Lower lobe of right lung (tissue), 2 donors: ENCODE measurements at regions not wholly inside any gene's neighbourhood (a gene's known extent, or its start where the extent isn't known, plus 50 kb on each side); places are given as distances from the start of the nearest gene placed in this dataset.

ENCODE experiments used
- ATAC-seq, 2 donors: fragments of 200-7000 bp; cut with Tn5 transposase; one replicate each; pipeline ENCODE4 v1.9.1; 2020 to 2022; ENCODE audit warnings: mild to moderate bottlenecking in 2 of 2, moderate library complexity in 2 of 2
- DNase-seq: peaks from one replicate; pipeline ENCODE4 v3.0.0-alpha.2; 2020
- H3K27ac ChIP-seq: fragments of 200-600 bp; one replicate; pipeline ENCODE4 v1.8.0; 2022
- H3K27me3 ChIP-seq: fragments of 200-600 bp; one replicate; pipeline ENCODE4 v1.8.0; 2022; ENCODE audit warnings: low read depth
- H3K36me3 ChIP-seq: fragments of 200-600 bp; one replicate; pipeline ENCODE4 v1.8.0; 2022; ENCODE audit warnings: mild to moderate bottlenecking
- H3K4me1 ChIP-seq: fragments of 200-600 bp; one replicate; pipeline ENCODE4 v1.8.0; 2022
- H3K4me3 ChIP-seq: fragments of 200-600 bp; one replicate; pipeline ENCODE4 v1.8.0; 2022; ENCODE audit warnings: mild to moderate bottlenecking
- H3K9me3 ChIP-seq: fragments of 200-600 bp; one replicate; pipeline ENCODE4 v1.8.0; 2022
- intact Hi-C: fragments of 100-400 bp; cut with DNase I; formaldehyde crosslinking; loops from one replicate; pipeline ENCODE4 v1.11.0; 2022
- TF ChIP-seq, protein P1 (sequence below): fragments of 200-600 bp; IDR thresholded peaks from one replicate; pipeline ENCODE4 v1.8.0; 2022; ENCODE audit warnings: antibody characterized with exemption, mild to moderate bottlenecking
- donor health status: DM: no; HTN: yes; CAD: no; lungs with severe emphysema.

DNA sequence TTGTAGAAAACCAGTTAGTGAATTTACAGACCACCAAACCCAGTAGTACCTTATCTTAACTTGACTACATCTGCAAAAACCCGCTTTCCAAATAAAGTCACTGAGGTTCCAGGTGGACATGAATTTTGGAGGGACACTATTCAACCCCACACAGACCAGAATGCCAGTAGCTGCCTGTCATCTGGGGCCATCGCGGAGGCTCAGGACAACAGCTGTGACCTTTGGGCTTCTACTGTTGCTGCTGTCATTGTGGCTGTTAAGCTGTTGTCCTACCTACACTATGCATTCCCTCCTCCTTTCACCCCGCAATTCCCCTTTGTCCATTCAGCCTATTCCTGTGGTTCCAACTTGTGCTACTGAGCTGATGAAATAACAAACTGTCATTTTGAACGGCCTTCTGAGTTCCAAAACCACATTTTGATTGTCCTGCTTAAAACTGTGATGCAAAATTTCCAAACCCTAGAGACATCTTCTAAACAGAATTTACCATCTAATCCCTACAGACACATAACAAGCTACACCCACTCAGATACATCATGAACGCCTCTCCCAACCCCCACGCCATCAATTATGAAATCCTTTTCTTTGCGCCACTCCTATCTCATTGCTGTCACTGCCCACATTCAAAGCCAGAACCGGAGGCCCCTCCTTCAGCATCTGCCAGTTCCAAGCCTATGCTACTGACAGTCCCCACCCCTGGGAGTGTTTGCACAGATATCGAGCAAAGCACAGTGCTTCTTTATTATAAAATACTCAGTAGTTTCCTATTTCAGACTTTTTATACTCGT lies 125.0 kb downstream of the C6orf118 start:
- Histone ChIP-seq H3K36me3 (no peaks in the 10 kb centered on the region), H3K27me3 (no peaks in the 10 kb centered on the region), H3K4me3 (no peak overlapping the region), H3K4me1 (no peaks in the 10 kb centered on the region), H3K9me3 (no peaks in the 10 kb centered on the region), H3K27ac (no peak overlapping the region)
- intact Hi-C loops, result no loop called here
- TF ChIP-seq, protein P1, sequence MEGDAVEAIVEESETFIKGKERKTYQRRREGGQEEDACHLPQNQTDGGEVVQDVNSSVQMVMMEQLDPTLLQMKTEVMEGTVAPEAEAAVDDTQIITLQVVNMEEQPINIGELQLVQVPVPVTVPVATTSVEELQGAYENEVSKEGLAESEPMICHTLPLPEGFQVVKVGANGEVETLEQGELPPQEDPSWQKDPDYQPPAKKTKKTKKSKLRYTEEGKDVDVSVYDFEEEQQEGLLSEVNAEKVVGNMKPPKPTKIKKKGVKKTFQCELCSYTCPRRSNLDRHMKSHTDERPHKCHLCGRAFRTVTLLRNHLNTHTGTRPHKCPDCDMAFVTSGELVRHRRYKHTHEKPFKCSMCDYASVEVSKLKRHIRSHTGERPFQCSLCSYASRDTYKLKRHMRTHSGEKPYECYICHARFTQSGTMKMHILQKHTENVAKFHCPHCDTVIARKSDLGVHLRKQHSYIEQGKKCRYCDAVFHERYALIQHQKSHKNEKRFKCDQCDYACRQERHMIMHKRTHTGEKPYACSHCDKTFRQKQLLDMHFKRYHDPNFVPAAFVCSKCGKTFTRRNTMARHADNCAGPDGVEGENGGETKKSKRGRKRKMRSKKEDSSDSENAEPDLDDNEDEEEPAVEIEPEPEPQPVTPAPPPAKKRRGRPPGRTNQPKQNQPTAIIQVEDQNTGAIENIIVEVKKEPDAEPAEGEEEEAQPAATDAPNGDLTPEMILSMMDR, result no peak
- ATAC-seq (no peak), DNase-seq (no peak)

DNA sequence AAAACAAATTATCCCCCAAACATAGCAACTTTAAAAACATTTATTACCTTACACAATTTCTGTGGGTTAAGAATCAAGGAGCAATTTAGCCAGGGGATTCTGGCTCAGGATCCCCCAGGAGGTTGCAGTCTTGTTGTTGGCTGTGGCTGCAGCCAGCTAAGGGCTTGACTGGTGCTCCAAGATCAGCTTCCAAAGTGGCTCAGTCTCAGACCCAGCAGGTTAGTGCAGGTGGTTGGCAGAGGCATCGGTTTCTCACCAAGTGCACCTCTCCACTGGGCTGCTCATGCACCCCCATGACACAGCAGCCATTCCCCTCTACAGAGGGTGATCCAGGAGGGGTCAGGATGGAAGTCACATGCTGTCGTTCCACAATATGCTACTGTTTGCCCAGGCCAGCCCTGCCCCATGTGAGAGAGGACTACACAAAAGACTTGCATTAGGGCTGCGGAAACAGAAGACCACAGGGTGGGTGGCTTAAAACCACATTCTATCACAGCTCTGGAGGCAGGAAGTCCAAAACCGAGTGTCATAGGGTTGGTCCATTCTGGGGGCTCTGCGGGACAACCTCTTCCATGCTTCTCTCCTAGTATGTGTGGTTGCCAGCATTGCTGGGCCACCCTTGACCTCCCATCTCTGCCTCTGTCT lies 125.8 kb downstream of the C6orf118 start:
- H3K36me3 ChIP-seq, result no peaks in the 10 kb centered on the region
- H3K4me3 ChIP-seq, result no peak overlapping the region
- no peak overlapping the region for H3K27ac ChIP-seq
- ATAC-seq, result peak in 1 of 2 donors; percentile 42
- no peaks in the 10 kb centered on the region for H3K9me3 ChIP-seq
- no peaks in the 10 kb centered on the region for H3K4me1 ChIP-seq
- TF ChIP-seq, protein P1, result no peak
- no peaks in the 10 kb centered on the region for H3K27me3 ChIP-seq
- intact Hi-C loops, result no loop called here
- no peak for DNase-seq

DNA sequence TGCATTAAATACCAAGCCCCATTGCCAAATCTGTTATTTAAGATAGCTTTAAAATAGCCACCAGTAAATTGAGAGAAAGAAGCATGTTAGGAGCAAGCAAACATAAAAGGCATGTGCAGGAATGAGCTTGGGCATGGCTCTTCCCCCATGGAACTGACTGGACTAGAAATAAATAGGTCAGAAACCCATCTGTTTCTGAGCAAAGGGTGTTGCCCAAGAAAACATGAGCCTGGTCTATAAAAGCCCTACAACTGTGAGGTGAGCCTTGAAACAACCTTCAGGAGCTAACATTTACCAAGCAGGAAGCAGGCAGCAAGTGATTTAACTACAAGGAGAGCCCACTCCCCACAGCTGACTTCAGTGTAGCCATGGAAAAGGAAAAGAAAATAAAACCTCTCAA lies 126.3 kb downstream of the C6orf118 start:
- ATAC-seq (no peak), DNase-seq (no peak)
- H3K4me3 ChIP-seq, result no peak overlapping the region
- H3K27ac ChIP-seq, result no peak overlapping the region
- H3K27me3 ChIP-seq, result no peaks in the 10 kb centered on the region
- intact Hi-C loops, result no loop called here
- no peaks in the 10 kb centered on the region for H3K4me1 ChIP-seq
- H3K9me3 ChIP-seq, result no peaks in the 10 kb centered on the region
- no peaks in the 10 kb centered on the region for H3K36me3 ChIP-seq
- TF ChIP-seq, protein P1, result no peak

DNA sequence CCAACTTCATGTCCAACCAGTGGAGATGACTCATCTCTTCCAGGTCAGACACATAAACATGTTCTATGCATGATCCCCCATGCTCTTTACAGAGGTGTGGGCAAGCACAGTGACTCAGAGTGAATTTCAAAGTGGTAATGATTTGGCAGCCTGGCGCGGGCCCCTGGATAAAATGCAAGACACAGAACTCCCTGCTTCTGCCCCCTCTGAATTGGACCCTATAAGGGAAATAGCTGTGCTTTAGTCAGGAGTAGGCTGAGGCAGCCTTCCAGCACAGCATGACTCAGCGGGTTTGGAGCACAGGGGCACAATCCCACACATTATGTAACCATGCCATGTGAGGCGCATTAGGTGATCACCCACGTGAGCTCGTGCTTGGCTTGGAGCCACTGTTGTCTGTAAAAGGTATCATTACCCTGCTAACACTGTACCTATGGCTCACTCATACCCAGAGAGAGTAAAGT lies 127.4 kb downstream of the C6orf118 start:
- Histone ChIP-seq H3K36me3 (no peaks in the 10 kb centered on the region), H3K9me3 (no peaks in the 10 kb centered on the region), H3K27me3 (no peaks in the 10 kb centered on the region), H3K4me1 (no peaks in the 10 kb centered on the region), H3K4me3 (no peak overlapping the region), H3K27ac (no peak overlapping the region)
- DNase-seq, result no peak
- ATAC-seq, result no peak
- intact Hi-C loops, result no loop called here
- TF ChIP-seq, protein P1, result no peak

DNA sequence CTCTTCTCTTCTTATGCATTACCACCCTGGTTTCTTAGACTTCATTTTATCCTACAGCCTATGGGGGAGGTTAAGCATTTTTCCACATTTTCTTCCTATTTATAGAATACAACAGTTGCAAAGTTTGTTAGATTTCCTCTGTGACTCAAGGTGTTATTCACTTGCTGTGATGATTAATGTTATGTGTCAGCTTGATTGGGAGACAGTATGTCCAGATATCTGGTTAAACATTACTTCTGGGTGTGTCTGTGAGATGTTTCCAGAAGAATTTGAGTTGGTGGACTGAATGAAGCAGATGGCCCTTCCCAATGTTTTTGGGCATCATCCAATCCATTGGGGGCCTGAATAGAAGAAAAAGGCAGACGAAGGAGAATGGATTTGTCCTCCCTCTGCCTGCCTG lies 131.3 kb downstream of the C6orf118 start:
- H3K27ac ChIP-seq, result no peak overlapping the region
- H3K9me3 ChIP-seq, result no peaks in the 10 kb centered on the region
- intact Hi-C loops, result no loop called here
- no peak overlapping the region for H3K4me3 ChIP-seq
- H3K4me1 ChIP-seq, result no peaks in the 10 kb centered on the region
- H3K27me3 ChIP-seq, result no peaks in the 10 kb centered on the region
- TF ChIP-seq, protein P1, result no peak
- ATAC-seq, result no peak
- DNase-seq, result no peak
- no peaks in the 10 kb centered on the region for H3K36me3 ChIP-seq
